ENCODE measurements at regions not wholly inside any gene's neighbourhood (a gene's known extent, or its start where the extent isn't known, plus 50 kb on each side); places are given as distances from the start of the nearest gene placed in this dataset.

DNA sequence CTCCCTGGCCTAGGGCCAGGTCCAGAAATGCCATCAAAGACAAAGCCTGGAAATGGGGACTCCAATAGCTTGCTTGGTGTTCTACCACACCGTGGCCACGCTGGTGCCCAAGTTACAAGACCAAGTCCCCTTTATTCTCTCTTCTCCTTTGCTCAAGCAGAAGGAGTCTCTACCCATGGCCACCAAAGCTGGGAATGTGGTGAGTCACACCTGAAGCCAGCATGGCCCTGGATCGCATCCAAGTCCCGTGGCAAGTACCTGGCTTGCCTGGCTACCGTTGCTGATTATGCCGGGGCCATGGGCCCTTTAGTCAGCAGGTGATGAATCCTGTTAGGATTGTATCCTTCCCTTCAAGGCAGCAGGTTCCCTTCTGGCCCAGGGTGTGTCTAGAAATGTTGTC is 260.0 kb downstream of the HAPSTR1 start:
- POLR2A ChIA-PET, result no interaction called here
- CTCF ChIA-PET, result no interaction called here
- no peak for DNase-seq (ENCODE audit: low read depth, low spot score)
- H3K4me3 ChIP-seq (ENCODE audit: low read depth, low read length), result no peak overlapping the region
- TF ChIP-seq, protein P1, sequence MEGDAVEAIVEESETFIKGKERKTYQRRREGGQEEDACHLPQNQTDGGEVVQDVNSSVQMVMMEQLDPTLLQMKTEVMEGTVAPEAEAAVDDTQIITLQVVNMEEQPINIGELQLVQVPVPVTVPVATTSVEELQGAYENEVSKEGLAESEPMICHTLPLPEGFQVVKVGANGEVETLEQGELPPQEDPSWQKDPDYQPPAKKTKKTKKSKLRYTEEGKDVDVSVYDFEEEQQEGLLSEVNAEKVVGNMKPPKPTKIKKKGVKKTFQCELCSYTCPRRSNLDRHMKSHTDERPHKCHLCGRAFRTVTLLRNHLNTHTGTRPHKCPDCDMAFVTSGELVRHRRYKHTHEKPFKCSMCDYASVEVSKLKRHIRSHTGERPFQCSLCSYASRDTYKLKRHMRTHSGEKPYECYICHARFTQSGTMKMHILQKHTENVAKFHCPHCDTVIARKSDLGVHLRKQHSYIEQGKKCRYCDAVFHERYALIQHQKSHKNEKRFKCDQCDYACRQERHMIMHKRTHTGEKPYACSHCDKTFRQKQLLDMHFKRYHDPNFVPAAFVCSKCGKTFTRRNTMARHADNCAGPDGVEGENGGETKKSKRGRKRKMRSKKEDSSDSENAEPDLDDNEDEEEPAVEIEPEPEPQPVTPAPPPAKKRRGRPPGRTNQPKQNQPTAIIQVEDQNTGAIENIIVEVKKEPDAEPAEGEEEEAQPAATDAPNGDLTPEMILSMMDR (IDR thresholded peaks at IDR 0.05; ENCODE audit: insufficient read depth, low read length, missing control alignments), result no peak

DNA sequence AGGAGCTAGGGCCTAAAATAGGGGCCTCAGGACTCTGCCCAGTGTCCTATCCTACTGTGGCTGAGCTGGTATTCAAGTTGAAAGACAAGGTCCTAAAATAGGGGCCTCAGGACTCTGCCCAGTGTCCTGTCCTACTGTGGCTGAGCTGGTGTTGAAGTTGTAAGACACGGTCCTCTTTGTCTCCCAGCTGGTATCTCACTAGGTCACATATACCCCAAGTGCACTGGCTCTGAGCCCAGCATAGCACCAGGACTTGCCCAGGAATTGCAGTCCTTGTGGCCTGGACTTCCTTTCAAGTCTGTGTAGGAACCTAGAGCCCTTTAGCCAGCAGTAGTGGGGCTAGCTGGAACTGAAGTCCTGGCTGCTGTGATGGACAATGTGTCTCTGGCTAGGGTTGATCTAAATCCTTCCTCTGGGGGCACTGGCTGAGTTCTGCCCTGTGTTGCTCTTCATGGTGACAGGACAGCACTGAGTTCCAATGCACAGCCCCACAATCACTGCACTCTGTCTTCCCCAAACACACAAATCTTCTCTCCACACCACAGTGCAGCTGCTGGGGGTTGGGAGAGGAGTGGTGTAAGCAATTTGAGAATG is 260.5 kb downstream of the HAPSTR1 start:
- ChIA-PET CTCF (no interaction called here), POLR2A (no interaction called here)
- TF ChIP-seq, protein P1 (IDR thresholded peaks at IDR 0.05; ENCODE audit: insufficient read depth, low read length, missing control alignments), result no peak
- DNase-seq (ENCODE audit: low read depth, low spot score), result no peak
- no peak overlapping the region for H3K4me3 ChIP-seq (ENCODE audit: low read depth, low read length)

DNA sequence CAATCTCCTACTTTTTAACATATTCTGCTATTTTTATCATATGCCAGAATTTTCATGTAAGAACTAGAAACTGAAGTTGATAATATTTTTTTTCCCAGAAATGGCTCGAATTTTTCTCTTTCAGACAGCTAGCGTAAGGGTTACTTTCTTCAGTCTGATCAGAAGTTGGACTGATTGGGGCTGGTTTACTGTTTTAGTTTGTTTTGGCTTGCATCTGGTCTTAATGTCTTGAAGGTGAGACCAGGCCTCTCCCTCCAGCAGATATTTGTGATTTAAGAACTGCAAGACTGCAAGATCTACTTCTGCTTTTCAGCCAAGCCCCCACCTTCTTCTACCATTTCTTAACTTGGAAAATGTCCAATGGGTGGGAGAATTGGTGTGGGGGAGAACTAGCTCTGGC is 266.4 kb downstream of the HAPSTR1 start:
- DNase-seq (ENCODE audit: low read depth, low spot score), result no peak
- ChIA-PET POLR2A (no interaction called here), CTCF (no interaction called here)
- H3K4me3 ChIP-seq (ENCODE audit: low read depth, low read length), result no peak overlapping the region
- TF ChIP-seq, protein P1 (IDR thresholded peaks at IDR 0.05; ENCODE audit: insufficient read depth, low read length, missing control alignments), result no peak

DNA sequence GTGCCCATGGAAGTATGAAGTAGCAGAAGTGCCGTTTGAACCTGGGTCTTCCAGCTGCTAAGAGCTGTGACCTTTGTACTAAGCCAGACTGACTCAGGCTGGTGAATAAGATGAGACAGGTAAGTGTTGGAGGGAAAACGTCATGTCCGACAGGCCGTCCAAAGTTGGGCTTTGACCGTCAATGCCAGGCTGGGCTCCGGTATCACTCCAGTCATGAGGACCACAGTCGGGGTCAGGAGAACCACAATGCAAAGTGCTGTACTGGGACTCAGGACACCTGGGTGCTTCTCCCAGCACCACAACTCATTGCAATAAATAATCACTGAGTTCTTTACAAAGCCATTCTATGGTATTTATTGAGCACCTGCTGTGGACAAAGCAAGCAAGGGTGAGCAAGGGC is 268.6 kb downstream of the HAPSTR1 start:
- DNase-seq (ENCODE audit: low read depth, low spot score), result no peak
- ChIA-PET CTCF (no interaction called here), POLR2A (no interaction called here)
- H3K4me3 ChIP-seq (ENCODE audit: low read depth, low read length), result no peak overlapping the region
- TF ChIP-seq, protein P1 (IDR thresholded peaks at IDR 0.05; ENCODE audit: insufficient read depth, low read length, missing control alignments), result no peak

DNA sequence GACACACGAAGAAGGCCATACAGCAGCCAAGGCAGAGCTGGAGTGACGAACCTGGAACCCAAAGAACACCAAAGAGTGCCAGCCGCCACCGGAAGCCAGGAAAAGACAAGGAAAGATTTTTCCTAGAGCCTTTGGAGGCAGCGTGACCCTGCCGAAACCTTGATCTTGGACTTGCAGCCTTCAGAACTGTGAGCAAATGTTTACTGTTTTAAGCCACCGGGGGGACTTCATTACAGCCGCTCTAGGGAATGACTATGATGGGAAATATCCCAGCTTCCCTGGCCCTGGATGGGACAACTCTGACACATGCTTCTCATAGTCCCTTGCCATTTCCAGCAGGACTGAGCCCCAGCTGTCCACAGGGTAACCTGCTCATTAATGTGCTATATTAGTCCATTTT is 270.6 kb downstream of the HAPSTR1 start:
- CTCF ChIA-PET, result no interaction called here
- DNase-seq (ENCODE audit: low read depth, low spot score), result no peak

DNA sequence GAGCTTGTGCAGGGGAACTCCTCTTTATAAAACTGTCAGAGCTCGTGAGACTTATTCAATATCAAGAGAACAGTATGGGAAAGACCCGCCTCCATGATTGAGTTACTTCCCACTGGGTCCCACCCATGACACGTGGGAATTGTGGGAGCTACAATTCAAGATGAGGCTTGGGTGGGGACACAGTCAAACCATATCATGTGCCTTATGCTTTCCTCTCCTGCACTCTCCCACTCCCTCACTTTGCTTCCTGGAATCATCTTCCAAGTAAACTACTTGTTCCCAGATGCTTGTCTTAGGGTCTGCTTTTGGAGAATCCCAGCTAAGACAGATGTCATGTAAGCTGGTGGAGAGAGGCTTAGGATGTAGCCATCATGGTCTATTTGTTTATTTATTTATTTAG is 271.2 kb downstream of the HAPSTR1 start:
- CTCF ChIA-PET, result no interaction called here
- H3K4me3 ChIP-seq (ENCODE audit: low read depth, low read length), result no peak overlapping the region
- DNase-seq (ENCODE audit: low read depth, low spot score), result no peak
- POLR2A ChIA-PET, result no interaction called here
- TF ChIP-seq, protein P1 (IDR thresholded peaks at IDR 0.05; ENCODE audit: insufficient read depth, low read length, missing control alignments), result no peak

More for the DNA sequence above, 270.6 kb downstream of the HAPSTR1 start:
- TF ChIP-seq, protein P1 (IDR thresholded peaks at IDR 0.05; ENCODE audit: insufficient read depth, low read length, missing control alignments), result no peak
- POLR2A ChIA-PET, result no interaction called here
- no peak overlapping the region for H3K4me3 ChIP-seq (ENCODE audit: low read depth, low read length)

Data from AG04449 (cell line).